ENCODE measurements at regions not wholly inside any gene's neighbourhood (a gene's known extent, or its start where the extent isn't known, plus 50 kb on each side); places are given as distances from the start of the nearest gene placed in this dataset.
A peak's percentile ranks its signal among the peaks of the same experiment; 100 is the strongest.
"Not testable (repeated sequence)": the region's sequence is repeated elsewhere in the genome, so short reads cannot be mapped to it uniquely, and the experiment has no call there.

GRCh38 chr11:96484361-96484760 is 94.5 kb downstream of the JRKL start:
- peaks cover 0 to 7% (median 0%) of the 10 kb centered on the region in 8 donors for H3K9me3 ChIP-seq
- H3K27ac ChIP-seq: peak overlapping the region in 3 of 8 donors; percentile 7 to 47 (median 31)
- H3K27me3 ChIP-seq (replicated peaks in 1 of 7): peaks cover 0 to 18% (median 0%) of the 10 kb centered on the region in 7 donors
- TF ChIP-seq POLR2AphosphoS5 (IDR thresholded peaks at IDR 0.05): no peak
- no peak for TF ChIP-seq CTCF (IDR thresholded peaks at IDR 0.05 in 8 of 11, conservative IDR thresholded peaks at IDR 0.05 in 3 of 11)
- no peak for TF ChIP-seq POLR2A (IDR thresholded peaks at IDR 0.05)
- H3K36me3 ChIP-seq: no peaks in the 10 kb centered on the region
- peaks cover 0 to 33% (median 8%) of the 10 kb centered on the region in 6 donors for H3K4me1 ChIP-seq
- DNase-seq: no peak
- H3K4me3 ChIP-seq: no peak overlapping the region
- intact Hi-C loops (cut with DNase I; ENCODE audit: low total_unique reads): no loop called here

- 65 to 76% (median 66%) methylated on average over 12 to 13 of the region's 13 CpGs for WGBS, 5 donors
- DNase-seq: no peak
These were observed 97.2 kb downstream of the JRKL start for GRCh38 chr11:96486890-96487611.

GRCh38 chr11:96488911-96489310 is 99.1 kb downstream of the JRKL start:
- H3K4me3 ChIP-seq; H3K36me3 ChIP-seq; intact Hi-C loops (cut with DNase I; ENCODE audit: low total_unique reads); DNase-seq; H3K27ac ChIP-seq; H3K4me1 ChIP-seq: not testable (repeated sequence)
- Histone ChIP-seq H3K9me3 (peaks cover 0 to 10% (median 0%) of the 10 kb centered on the region in 8 donors), H3K27me3 (replicated peaks in 1 of 7) (peaks cover 0 to 18% (median 0%) of the 10 kb centered on the region in 7 donors)
- 76 to 83% (median 79%) methylated on average over 3 of the region's 3 CpGs for WGBS, 5 donors

More at GRCh38 chr11:96486890-96487611, 97.2 kb downstream of the JRKL start:
- Histone ChIP-seq H3K36me3 (no peaks in the 10 kb centered on the region), H3K4me3 (no peak overlapping the region), H3K27me3 (replicated peaks in 1 of 7) (peaks cover 0 to 18% (median 0%) of the 10 kb centered on the region in 7 donors), H3K27ac (peak overlapping the region in 3 of 8 donors; percentile 30 to 41 (median 32)), H3K9me3 (peaks cover 0 to 7% (median 0%) of the 10 kb centered on the region in 8 donors), H3K4me1 (peaks cover 0 to 27% (median 8%) of the 10 kb centered on the region in 6 donors)
- intact Hi-C loops (cut with DNase I; ENCODE audit: low total_unique reads): no loop called here
- TF ChIP-seq CTCF (IDR thresholded peaks at IDR 0.05 in 8 of 11, conservative IDR thresholded peaks at IDR 0.05 in 3 of 11): no peak
- no peak for TF ChIP-seq POLR2A (IDR thresholded peaks at IDR 0.05)
- TF ChIP-seq POLR2AphosphoS5 (IDR thresholded peaks at IDR 0.05): peak in 1 of 3 donors; percentile 21

- DNase-seq: no peak
- no peaks in the 10 kb centered on the region for H3K36me3 ChIP-seq
- H3K27me3 ChIP-seq (replicated peaks in 1 of 7): no peaks in the 10 kb centered on the region
- no peaks in the 10 kb centered on the region for H3K4me1 ChIP-seq
- H3K27ac ChIP-seq: no peak overlapping the region
- TF ChIP-seq POLR2AphosphoS5 (IDR thresholded peaks at IDR 0.05) (no peak), POLR2A (IDR thresholded peaks at IDR 0.05) (no peak), CTCF (IDR thresholded peaks at IDR 0.05 in 8 of 11, conservative IDR thresholded peaks at IDR 0.05 in 3 of 11) (no peak)
- no peaks in the 10 kb centered on the region for H3K9me3 ChIP-seq
- 63 to 85% (median 71%) methylated on average over 3 of the region's 3 CpGs for WGBS, 5 donors
- no peak overlapping the region for H3K4me3 ChIP-seq
- intact Hi-C loops (cut with DNase I; ENCODE audit: low total_unique reads): no loop called here
These were observed 110.6 kb downstream of the JRKL start for GRCh38 chr11:96500440-96500839.
